HEK293 (cell line): ENCODE measurements at regions not wholly inside any gene's neighbourhood (a gene's known extent, or its start where the extent isn't known, plus 50 kb on each side); places are given as distances from the start of the nearest gene placed in this dataset.

Experiments used
- CTCF ChIA-PET: fragments of 350-600 bp; formaldehyde crosslinking; extraction: SDS; loops from one replicate; lab custom pipeline; 2021; ENCODE audit warnings: antibody characterized with exemption; lab: Yijun Ruan, JAX
- POLR2A ChIA-PET: fragments of 300-600 bp; formaldehyde crosslinking; extraction: SDS; loops from one replicate; lab custom pipeline; 2020; ENCODE audit warnings: antibody characterized with exemption, inconsistent platforms; lab: Yijun Ruan, JAX
- H3K27ac ChIP-seq: fragments of 200-500 bp; sonication (Bioruptor generic); 2 replicates; pipeline ENCODE4 v1.5.1; 2014; ENCODE audit warnings: low read depth, low read length, control low read depth, inconsistent platforms; ENCODE audit errors: extremely low read depth
- H3K36me3 ChIP-seq, 2 experiments: fragments of 200-500 bp in 1 of 2; sonication (Bioruptor generic) in 1 of 2; 1 replicate in 1 of 2; 2 replicates in 1 of 2; pipeline ENCODE4 v1.5.1; 2014 to 2017; ENCODE audit warnings: inconsistent platforms in 2 of 2, low read length in 2 of 2; ENCODE audit not compliant: control insufficient read depth in 2 of 2, insufficient read depth in 1 of 2
- H3K4me1 ChIP-seq: fragments of 200-500 bp; sonication (Bioruptor generic); 2 replicates; pipeline ENCODE4 v1.5.1; 2014; ENCODE audit warnings: mild to moderate bottlenecking, low read length, inconsistent platforms; ENCODE audit not compliant: control insufficient read depth, insufficient read depth
- H3K4me3 ChIP-seq: 2 replicates; pipeline ENCODE4 v1.5.1; 2011; ENCODE audit warnings: low read depth, mild to moderate bottlenecking, control low read depth, low read length, moderate library complexity
- H3K9me3 ChIP-seq: fragments of 200-500 bp; sonication (Bioruptor generic); 2 replicates; pipeline ENCODE4 v1.5.1; 2014; ENCODE audit warnings: low read depth, low read length, inconsistent platforms; ENCODE audit not compliant: control insufficient read depth, insufficient read depth
- BCL11A ChIP-seq: fragments of 450-650 bp; formaldehyde crosslinking; IDR thresholded peaks from 2 replicates; pipeline ENCODE4 v1.5.1; 2016; ENCODE audit warnings: low read depth, missing biosample characterization, missing genetic modification characterization
- PBX3 ChIP-seq: sonication (generic); formaldehyde crosslinking; IDR thresholded peaks from 2 replicates; pipeline ENCODE4 v1.8.1; 2022; ENCODE audit warnings: mild to moderate bottlenecking, moderate library complexity, missing genetic modification reagents
- REPIN1 ChIP-seq: fragments of 450-650 bp; formaldehyde crosslinking; IDR thresholded peaks from 2 replicates; pipeline ENCODE4 v1.5.1; 2017; ENCODE audit warnings: missing biosample characterization, missing genetic modification characterization, low read depth
- SCRT1 ChIP-seq: fragments of 450-650 bp; formaldehyde crosslinking; IDR thresholded peaks from 2 replicates; pipeline ENCODE4 v1.5.1; 2016; ENCODE audit warnings: missing biosample characterization, missing genetic modification characterization, borderline replicate concordance
- SP2 ChIP-seq: fragments of 450-650 bp; formaldehyde crosslinking; IDR thresholded peaks from 2 replicates; pipeline ENCODE4 v1.5.1; 2016; ENCODE audit warnings: missing biosample characterization, missing genetic modification characterization
- TSHZ1 ChIP-seq: fragments of 450-650 bp; formaldehyde crosslinking; IDR thresholded peaks from 2 replicates; pipeline ENCODE4 v1.5.1; 2016; ENCODE audit warnings: missing biosample characterization, missing genetic modification characterization, borderline replicate concordance
- ZNF10 ChIP-seq: fragments of 450-650 bp; formaldehyde crosslinking; IDR thresholded peaks from 2 replicates; pipeline ENCODE4 v1.5.1; 2017; ENCODE audit warnings: missing biosample characterization, missing genetic modification characterization
- ZNF114 ChIP-seq: fragments of 450-650 bp; formaldehyde crosslinking; IDR thresholded peaks from 2 replicates; pipeline ENCODE4 v1.5.0; 2017; ENCODE audit warnings: missing biosample characterization, missing genetic modification characterization
- ZNF132 ChIP-seq: fragments of 450-650 bp; formaldehyde crosslinking; IDR thresholded peaks from 2 replicates; pipeline ENCODE4 v1.5.1; 2017; ENCODE audit warnings: missing biosample characterization, missing genetic modification characterization, borderline replicate concordance
- ZNF157 ChIP-seq: fragments of 450-650 bp; formaldehyde crosslinking; IDR thresholded peaks from 2 replicates; pipeline ENCODE4 v1.5.1; 2016; ENCODE audit warnings: missing biosample characterization, missing genetic modification characterization
- ZNF16 ChIP-seq: fragments of 450-650 bp; formaldehyde crosslinking; IDR thresholded peaks from 2 replicates; pipeline ENCODE4 v1.5.1; 2016; ENCODE audit warnings: low read depth, missing biosample characterization, missing genetic modification characterization
- ZNF169 ChIP-seq: fragments of 450-650 bp; formaldehyde crosslinking; IDR thresholded peaks from 2 replicates; pipeline ENCODE4 v1.5.1; 2016; ENCODE audit warnings: missing biosample characterization, missing genetic modification characterization
- ZNF174 ChIP-seq: fragments of 450-650 bp; formaldehyde crosslinking; IDR thresholded peaks from 2 replicates; pipeline ENCODE4 v1.5.0; 2017; ENCODE audit warnings: missing biosample characterization, mild to moderate bottlenecking, missing genetic modification characterization
- ZNF18 ChIP-seq: fragments of 450-650 bp; formaldehyde crosslinking; IDR thresholded peaks from 2 replicates; pipeline ENCODE4 v1.5.1; 2016; ENCODE audit warnings: missing biosample characterization, missing genetic modification characterization
- ZNF302 ChIP-seq: fragments of 450-650 bp; formaldehyde crosslinking; IDR thresholded peaks from 2 replicates; pipeline ENCODE4 v1.5.1; 2016; ENCODE audit warnings: missing biosample characterization, missing genetic modification characterization, low read depth
- ZNF335 ChIP-seq: fragments of 450-650 bp; formaldehyde crosslinking; conservative IDR thresholded peaks from 2 replicates; pipeline ENCODE4 v1.5.1; 2016; ENCODE audit warnings: missing biosample characterization, missing genetic modification characterization
- ZNF391 ChIP-seq: fragments of 450-650 bp; formaldehyde crosslinking; IDR thresholded peaks from 2 replicates; pipeline ENCODE4 v1.5.1; 2016; ENCODE audit warnings: low read depth, missing biosample characterization, missing genetic modification characterization, borderline replicate concordance
- ZNF501 ChIP-seq: fragments of 450-650 bp; formaldehyde crosslinking; IDR thresholded peaks from 2 replicates; pipeline ENCODE4 v1.5.1; 2016; ENCODE audit warnings: missing biosample characterization, missing genetic modification characterization
- ZNF544 ChIP-seq: fragments of 450-650 bp; formaldehyde crosslinking; IDR thresholded peaks from 2 replicates; pipeline ENCODE4 v1.5.0; 2017; ENCODE audit warnings: missing biosample characterization, missing genetic modification characterization
- ZNF585B ChIP-seq: fragments of 450-650 bp; formaldehyde crosslinking; IDR thresholded peaks from 2 replicates; pipeline ENCODE4 v1.5.1; 2016; ENCODE audit warnings: missing biosample characterization, missing genetic modification characterization
- ZNF623 ChIP-seq: fragments of 450-650 bp; formaldehyde crosslinking; IDR thresholded peaks from 2 replicates; pipeline ENCODE4 v1.5.1; 2016; ENCODE audit warnings: missing biosample characterization, missing genetic modification characterization
- ZNF791 ChIP-seq: fragments of 450-650 bp; formaldehyde crosslinking; IDR thresholded peaks from 2 replicates; pipeline ENCODE4 v1.5.1; 2016; ENCODE audit warnings: missing biosample characterization, missing genetic modification characterization
- ZSCAN4 ChIP-seq: fragments of 450-650 bp; formaldehyde crosslinking; IDR thresholded peaks from 2 replicates; pipeline ENCODE4 v1.5.1; 2017; ENCODE audit warnings: missing biosample characterization, missing genetic modification characterization

GRCh38 chr1:55382806-55383305 is 167.7 kb upstream of the USP24 start:
- H3K27ac ChIP-seq, result no peak overlapping the region
- no peak overlapping the region for H3K4me3 ChIP-seq
- H3K9me3 ChIP-seq, result no peaks in the 10 kb centered on the region
- H3K36me3 ChIP-seq, result no peaks in the 10 kb centered on the region
- TF ChIP-seq ZNF585B (tag by site-specific recombination) (no peak), ZNF174 (tag by site-specific recombination) (no peak), ZNF18 (tag by site-specific recombination) (0 out of 2 replicates have a peak, but pooled peaks have one; percentile 38), PBX3 (CRISPR knock-in tag) (no peak), ZNF302 (tag by site-specific recombination) (no peak), ZSCAN4 (tag by site-specific recombination) (peak; percentile 61)
- TF ChIP-seq, all 188 proteins: peak for 2
- no peaks in the 10 kb centered on the region for H3K4me1 ChIP-seq
- ChIA-PET CTCF (interaction anchor here (0.7 to 1.4 kb wide), 2 partner anchors 93 to 823 kb away, joined by 3 to 5 read pairs; no protein-coding TSS in a partner anchor), POLR2A (no interaction called here)

GRCh38 chr1:55381983-55382382 is 166.8 kb upstream of the USP24 start:
- POLR2A ChIA-PET, result no interaction called here
- Histone ChIP-seq H3K36me3 (no peaks in the 10 kb centered on the region), H3K27ac (no peak overlapping the region), H3K4me3 (no peak overlapping the region), H3K9me3 (no peaks in the 10 kb centered on the region), H3K4me1 (no peaks in the 10 kb centered on the region)
- no peak for TF ChIP-seq REPIN1 (tag by site-specific recombination)
- peak; percentile 51; the same call in 1 of the 2 replicates for TF ChIP-seq ZNF16
- CTCF ChIA-PET, result interaction anchor here (0.6 to 1.4 kb wide), 3 partner anchors 60 to 824 kb away, joined by 3 to 5 read pairs (median 3); no protein-coding TSS in a partner anchor

GRCh38 chr1:55381491-55381890 is 166.3 kb upstream of the USP24 start:
- no peak overlapping the region for H3K27ac ChIP-seq
- POLR2A ChIA-PET, result no interaction called here
- no peak overlapping the region for H3K4me3 ChIP-seq
- H3K9me3 ChIP-seq, result no peaks in the 10 kb centered on the region
- no peaks in the 10 kb centered on the region for H3K4me1 ChIP-seq
- CTCF ChIA-PET, result no interaction called here
- no peaks in the 10 kb centered on the region for H3K36me3 ChIP-seq
- TF ChIP-seq PBX3 (CRISPR knock-in tag) (no peak), BCL11A (no peak), ZNF114 (tag by site-specific recombination) (no peak), ZNF623 (tag by site-specific recombination) (no peak), SCRT1 (no peak), ZNF157 (tag by site-specific recombination) (no peak), ZNF302 (tag by site-specific recombination) (no peak), ZNF501 (tag by site-specific recombination) (no peak), ZNF10 (no peak), ZNF335 (tag by site-specific recombination) (no peak), ZNF791 (tag by site-specific recombination) (no peak), ZNF169 (tag by site-specific recombination) (no peak), ZNF132 (tag by site-specific recombination) (no peak), ZNF544 (no peak), ZNF391 (tag by site-specific recombination) (no peak), TSHZ1 (tag by site-specific recombination) (no peak), SP2 (no peak)
